Tibial artery (tissue), 4 donors: ENCODE measurements at regions not wholly inside any gene's neighbourhood (a gene's known extent, or its start where the extent isn't known, plus 50 kb on each side); places are given as distances from the start of the nearest gene placed in this dataset.

Source experiments
- DNase-seq, 2 donors: peaks; one replicate each; pipeline ENCODE4 v3.0.0-alpha.2; 2019
- H3K27ac ChIP-seq, 2 donors: fragments of 200-600 bp; sonication (generic) in 1 of 2; 1 replicate in 1 of 2; 2 replicates in 1 of 2; pipeline ENCODE4 v1.5.1; 2018 to 2019; ENCODE audit warnings: mild to moderate bottlenecking in 1 of 2
- H3K27me3 ChIP-seq, 2 donors: fragments of 200-600 bp; sonication (generic) in 1 of 2; one replicate each; pipeline versions ENCODE4 v1.5.1 to v1.6.0; 2016 to 2019
- H3K36me3 ChIP-seq, 3 donors: fragments of 200-600 bp; sonication (generic) in 2 of 3; one replicate each; pipeline ENCODE4 v1.5.1; 2016 to 2019; ENCODE audit warnings: mild to moderate bottlenecking in 2 of 3
- H3K4me1 ChIP-seq, 4 donors: fragments of 200-600 bp; sonication (generic) in 2 of 4; 1 replicate in 3 of 4; 2 replicates in 1 of 4; pipeline ENCODE4 v1.5.1; 2016 to 2019
- H3K4me3 ChIP-seq, 2 donors: fragments of 200-600 bp; sonication (generic) in 1 of 2; 1 replicate in 1 of 2; 2 replicates in 1 of 2; pipeline ENCODE4 v1.5.1; 2018 to 2019; ENCODE audit warnings: mild to moderate bottlenecking in 2 of 2
- H3K9me3 ChIP-seq, 3 donors: fragments of 200-600 bp; sonication (generic) in 1 of 3; one replicate each; pipeline ENCODE4 v1.5.1; 2016 to 2019
- intact Hi-C: fragments of 100-400 bp; cut with DNase I; formaldehyde crosslinking; loops from one replicate; pipeline ENCODE4 v1.15.0; 2023; ENCODE audit warnings: low total_unique reads
- TF ChIP-seq, protein P1 (sequence below), 2 experiments: fragments of 200-600 bp in 1 of 2; fragments of 450-650 bp in 1 of 2; IDR thresholded peaks; one replicate each; pipeline ENCODE4 v1.5.1; 2017 to 2019; ENCODE audit warnings: antibody characterized with exemption in 2 of 2, mild to moderate bottlenecking in 1 of 2, moderate library complexity in 1 of 2

DNA sequence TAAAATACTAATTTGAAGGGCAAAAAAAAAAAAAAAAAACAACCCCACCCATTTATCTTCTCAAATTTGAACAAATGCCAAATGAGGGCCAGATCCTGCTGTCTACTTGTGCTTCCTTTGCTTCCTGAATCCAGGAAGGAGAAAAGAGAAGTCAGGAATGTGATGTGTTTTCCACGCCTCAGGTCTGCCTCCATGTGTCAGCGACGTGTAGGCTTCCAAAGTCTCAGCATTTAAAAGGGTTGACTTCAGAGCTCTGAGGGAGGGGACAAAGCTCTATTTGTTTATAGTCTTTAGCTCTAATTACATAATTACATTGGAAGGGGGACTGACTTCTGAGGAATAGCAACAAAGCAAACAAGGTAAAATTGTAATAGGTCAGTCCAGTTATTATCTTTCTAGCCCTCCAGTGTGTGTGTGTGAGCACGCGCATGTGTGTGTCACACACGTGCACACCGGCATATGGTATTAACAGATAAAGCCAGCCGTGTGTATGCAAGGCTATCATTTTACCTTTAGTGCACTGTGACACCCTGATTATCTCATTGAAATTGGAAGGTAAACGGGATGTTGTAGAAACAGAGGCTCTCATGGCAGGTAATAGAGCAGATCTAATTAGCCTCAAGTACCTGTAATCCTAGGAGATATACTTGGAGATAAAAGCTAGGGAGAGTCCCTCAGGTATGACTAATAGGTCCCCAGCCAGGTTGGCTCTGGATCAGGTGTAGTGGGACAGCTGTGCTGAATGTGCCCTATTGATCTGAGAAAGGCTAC is 911.4 kb upstream of the ZEB2 start:
- TF ChIP-seq, protein P1, sequence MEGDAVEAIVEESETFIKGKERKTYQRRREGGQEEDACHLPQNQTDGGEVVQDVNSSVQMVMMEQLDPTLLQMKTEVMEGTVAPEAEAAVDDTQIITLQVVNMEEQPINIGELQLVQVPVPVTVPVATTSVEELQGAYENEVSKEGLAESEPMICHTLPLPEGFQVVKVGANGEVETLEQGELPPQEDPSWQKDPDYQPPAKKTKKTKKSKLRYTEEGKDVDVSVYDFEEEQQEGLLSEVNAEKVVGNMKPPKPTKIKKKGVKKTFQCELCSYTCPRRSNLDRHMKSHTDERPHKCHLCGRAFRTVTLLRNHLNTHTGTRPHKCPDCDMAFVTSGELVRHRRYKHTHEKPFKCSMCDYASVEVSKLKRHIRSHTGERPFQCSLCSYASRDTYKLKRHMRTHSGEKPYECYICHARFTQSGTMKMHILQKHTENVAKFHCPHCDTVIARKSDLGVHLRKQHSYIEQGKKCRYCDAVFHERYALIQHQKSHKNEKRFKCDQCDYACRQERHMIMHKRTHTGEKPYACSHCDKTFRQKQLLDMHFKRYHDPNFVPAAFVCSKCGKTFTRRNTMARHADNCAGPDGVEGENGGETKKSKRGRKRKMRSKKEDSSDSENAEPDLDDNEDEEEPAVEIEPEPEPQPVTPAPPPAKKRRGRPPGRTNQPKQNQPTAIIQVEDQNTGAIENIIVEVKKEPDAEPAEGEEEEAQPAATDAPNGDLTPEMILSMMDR (IDR thresholded peaks at IDR 0.05), result no peak
- intact Hi-C loops, result no loop called here
- no peak for DNase-seq
- Histone ChIP-seq H3K36me3 (no peaks in the 10 kb centered on the region), H3K27me3 (no peaks in the 10 kb centered on the region), H3K27ac (no peak overlapping the region), H3K9me3 (no peaks in the 10 kb centered on the region), H3K4me1 (no peaks in the 10 kb centered on the region), H3K4me3 (no peak overlapping the region)

DNA sequence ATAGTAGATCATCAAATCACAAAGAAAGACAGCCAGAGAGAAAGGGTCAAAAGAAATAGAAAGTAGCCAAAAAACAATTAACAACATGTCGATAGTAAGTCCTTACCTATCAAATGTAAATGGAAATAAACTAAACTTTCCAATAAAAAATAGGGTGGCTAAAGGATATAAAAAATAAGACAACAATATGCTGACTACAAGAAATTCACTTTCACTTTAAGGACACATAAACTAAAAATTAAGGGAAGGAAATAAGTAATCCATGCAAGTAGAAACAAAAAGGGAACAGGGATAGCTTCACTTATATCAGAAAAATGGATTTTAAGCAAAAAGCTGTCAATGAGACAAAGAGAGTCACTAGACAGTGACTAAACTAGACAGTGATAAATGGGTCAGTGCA is 903.9 kb upstream of the ZEB2 start:
- intact Hi-C loops, result no loop called here
- Histone ChIP-seq H3K27me3 (no peaks in the 10 kb centered on the region), H3K9me3 (peaks cover 0 to 18% (median 5%) of the 10 kb centered on the region in 3 donors), H3K27ac (no peak overlapping the region), H3K36me3 (no peaks in the 10 kb centered on the region), H3K4me3 (no peak overlapping the region), H3K4me1 (no peaks in the 10 kb centered on the region)
- TF ChIP-seq, protein P1 (IDR thresholded peaks at IDR 0.05), result no peak
- no peak for DNase-seq

DNA sequence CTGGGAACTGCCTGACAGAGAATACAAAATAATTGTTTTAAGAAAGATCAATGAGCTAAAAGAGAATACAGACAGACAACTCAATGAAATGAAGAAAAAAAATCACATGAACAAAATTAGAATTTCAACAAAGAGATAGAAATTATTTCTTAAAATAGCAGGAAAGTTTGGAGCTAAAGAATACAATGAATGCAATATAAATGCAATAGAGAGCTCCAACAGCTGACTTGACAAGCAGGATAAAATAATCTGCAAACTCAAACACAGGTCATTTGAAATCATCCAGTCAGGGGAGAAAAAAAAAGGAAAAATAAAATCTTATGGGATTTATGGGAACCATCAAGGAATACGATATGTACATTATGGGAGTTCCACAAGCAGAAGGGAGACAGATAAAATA is 902.7 kb upstream of the ZEB2 start:
- peaks cover 0 to 18% (median 5%) of the 10 kb centered on the region in 3 donors for H3K9me3 ChIP-seq
- no peak overlapping the region for H3K27ac ChIP-seq
- no peaks in the 10 kb centered on the region for H3K4me1 ChIP-seq
- DNase-seq, result no peak
- H3K36me3 ChIP-seq, result no peaks in the 10 kb centered on the region
- TF ChIP-seq, protein P1 (IDR thresholded peaks at IDR 0.05), result no peak
- intact Hi-C loops, result no loop called here
- no peak overlapping the region for H3K4me3 ChIP-seq
- H3K27me3 ChIP-seq, result no peaks in the 10 kb centered on the region

DNA sequence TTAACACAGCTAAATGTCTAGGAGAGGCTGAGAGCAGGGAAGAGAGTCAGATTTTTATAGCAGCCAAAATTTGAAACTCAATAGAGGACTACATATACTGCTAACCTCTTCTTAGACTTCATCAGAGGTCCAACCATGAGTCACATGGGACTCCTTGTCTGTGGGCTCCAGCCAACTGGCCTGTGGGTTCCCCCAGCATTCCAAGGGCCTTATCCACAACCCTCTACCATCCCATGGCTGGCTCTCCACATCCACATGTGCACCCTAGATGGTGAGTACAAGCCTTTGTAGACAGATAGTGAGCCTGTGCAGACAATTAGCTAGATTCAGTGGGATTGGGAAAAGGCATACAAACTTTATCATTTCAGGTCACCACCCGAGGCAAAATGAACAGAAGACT is 901.9 kb upstream of the ZEB2 start:
- H3K4me3 ChIP-seq, result no peak overlapping the region
- no peaks in the 10 kb centered on the region for H3K4me1 ChIP-seq
- no peaks in the 10 kb centered on the region for H3K36me3 ChIP-seq
- TF ChIP-seq, protein P1 (IDR thresholded peaks at IDR 0.05), result no peak
- intact Hi-C loops, result no loop called here
- DNase-seq, result no peak
- H3K27ac ChIP-seq, result no peak overlapping the region
- peaks cover 0 to 18% (median 5%) of the 10 kb centered on the region in 3 donors for H3K9me3 ChIP-seq
- H3K27me3 ChIP-seq, result no peaks in the 10 kb centered on the region

DNA sequence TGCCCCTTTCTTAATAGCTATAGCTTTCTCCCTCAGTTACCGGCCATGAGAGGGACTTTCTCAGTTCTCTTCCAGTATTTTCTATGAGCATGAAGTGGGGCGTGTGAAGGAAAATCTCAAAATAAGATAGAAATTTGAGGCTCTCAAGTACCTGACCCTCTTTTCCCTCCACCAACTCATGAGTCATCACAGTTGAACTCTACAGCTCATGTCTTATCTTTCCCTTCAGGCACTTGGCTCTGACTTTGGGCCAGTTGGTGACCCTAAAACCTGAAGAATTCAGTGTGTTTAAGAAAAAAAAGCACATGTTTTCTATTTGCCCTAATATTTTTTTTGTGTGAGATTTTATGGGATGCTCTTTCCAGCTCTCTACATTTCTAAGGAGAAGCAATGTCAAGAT is 896.7 kb upstream of the ZEB2 start:
- TF ChIP-seq, protein P1 (IDR thresholded peaks at IDR 0.05), result no peak
- no peak overlapping the region for H3K4me3 ChIP-seq

More for the DNA sequence above, 896.7 kb upstream of the ZEB2 start:
- intact Hi-C loops, result no loop called here
- DNase-seq, result no peak
- H3K27ac ChIP-seq, result no peak overlapping the region
- peaks cover 0 to 4% (median 0%) of the 10 kb centered on the region in 3 donors for H3K9me3 ChIP-seq
- no peaks in the 10 kb centered on the region for H3K36me3 ChIP-seq
- no peaks in the 10 kb centered on the region for H3K27me3 ChIP-seq
- H3K4me1 ChIP-seq, result no peaks in the 10 kb centered on the region
